ENCODE measurements at regions not wholly inside any gene's neighbourhood (a gene's known extent, or its start where the extent isn't known, plus 50 kb on each side); places are given as distances from the start of the nearest gene placed in this dataset.

DNA sequence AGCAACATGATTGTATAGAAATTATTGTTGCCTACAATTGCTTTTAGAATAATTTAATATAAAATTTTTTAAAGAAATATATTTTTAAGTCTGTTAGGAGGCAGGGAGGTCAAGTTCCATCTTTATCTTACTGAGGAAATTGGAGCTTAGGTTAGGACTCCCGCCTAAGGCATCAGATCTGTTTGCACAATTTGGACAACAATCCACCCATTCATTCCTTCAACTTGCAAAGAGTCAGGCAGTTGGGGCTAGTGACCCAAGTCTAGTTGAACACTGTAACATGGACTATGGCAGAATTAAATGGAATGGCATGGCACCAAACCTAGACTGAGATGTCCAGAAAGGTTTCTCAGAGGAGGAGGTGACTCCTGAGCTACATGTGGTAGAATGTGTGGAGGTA, 149.4 kb upstream of the SETMAR start:
- BruUV-seq (replicated peaks) = no TSS peak
- H3K9me3 ChIP-seq (ENCODE audit: low read length) = no peaks in the 10 kb centered on the region
- no peaks in the 10 kb centered on the region for H3K79me2 ChIP-seq (ENCODE audit: insufficient read depth, low read depth, low read length)
- intact Hi-C loops (cut with micrococcal nuclease; ENCODE audit: unreplicated experiment) = no loop called here
- no peak overlapping the region for H2AFZ ChIP-seq (ENCODE audit: low read length)
- ChIA-PET POLR2A (no interaction called here), CTCF (ENCODE audit: unreplicated experiment) (no interaction called here)
- no peaks in the 10 kb centered on the region for H3K36me3 ChIP-seq (ENCODE audit: insufficient read depth, low read length)
- H3K4me2 ChIP-seq (ENCODE audit: low read length) = no peak overlapping the region
- H3K9me2 ChIP-seq (ENCODE audit: insufficient read depth, low read length) = no peaks in the 10 kb centered on the region
- no peak for TF ChIP-seq EZH2phosphoT487 (IDR thresholded peaks at IDR 0.05; ENCODE audit: borderline replicate concordance, low read depth, low read length)
- TF ChIP-seq, protein P1, sequence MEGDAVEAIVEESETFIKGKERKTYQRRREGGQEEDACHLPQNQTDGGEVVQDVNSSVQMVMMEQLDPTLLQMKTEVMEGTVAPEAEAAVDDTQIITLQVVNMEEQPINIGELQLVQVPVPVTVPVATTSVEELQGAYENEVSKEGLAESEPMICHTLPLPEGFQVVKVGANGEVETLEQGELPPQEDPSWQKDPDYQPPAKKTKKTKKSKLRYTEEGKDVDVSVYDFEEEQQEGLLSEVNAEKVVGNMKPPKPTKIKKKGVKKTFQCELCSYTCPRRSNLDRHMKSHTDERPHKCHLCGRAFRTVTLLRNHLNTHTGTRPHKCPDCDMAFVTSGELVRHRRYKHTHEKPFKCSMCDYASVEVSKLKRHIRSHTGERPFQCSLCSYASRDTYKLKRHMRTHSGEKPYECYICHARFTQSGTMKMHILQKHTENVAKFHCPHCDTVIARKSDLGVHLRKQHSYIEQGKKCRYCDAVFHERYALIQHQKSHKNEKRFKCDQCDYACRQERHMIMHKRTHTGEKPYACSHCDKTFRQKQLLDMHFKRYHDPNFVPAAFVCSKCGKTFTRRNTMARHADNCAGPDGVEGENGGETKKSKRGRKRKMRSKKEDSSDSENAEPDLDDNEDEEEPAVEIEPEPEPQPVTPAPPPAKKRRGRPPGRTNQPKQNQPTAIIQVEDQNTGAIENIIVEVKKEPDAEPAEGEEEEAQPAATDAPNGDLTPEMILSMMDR (conservative IDR thresholded peaks at IDR 0.05; ENCODE audit: low read length) = no peak
- H4K20me1 ChIP-seq (ENCODE audit: insufficient read depth, low read length) = no peaks in the 10 kb centered on the region
- no peaks in the 10 kb centered on the region for H3K4me1 ChIP-seq (ENCODE audit: insufficient read depth, low read length, poor library complexity, severe bottlenecking)
- DNase-seq (ENCODE audit: low spot score) = no peak
- no peak overlapping the region for H3K4me3 ChIP-seq (ENCODE audit: low read depth, low read length, poor library complexity, severe bottlenecking)
- H3K27ac ChIP-seq (ENCODE audit: low read depth, low read length, poor library complexity, severe bottlenecking) = no peak overlapping the region

DNA sequence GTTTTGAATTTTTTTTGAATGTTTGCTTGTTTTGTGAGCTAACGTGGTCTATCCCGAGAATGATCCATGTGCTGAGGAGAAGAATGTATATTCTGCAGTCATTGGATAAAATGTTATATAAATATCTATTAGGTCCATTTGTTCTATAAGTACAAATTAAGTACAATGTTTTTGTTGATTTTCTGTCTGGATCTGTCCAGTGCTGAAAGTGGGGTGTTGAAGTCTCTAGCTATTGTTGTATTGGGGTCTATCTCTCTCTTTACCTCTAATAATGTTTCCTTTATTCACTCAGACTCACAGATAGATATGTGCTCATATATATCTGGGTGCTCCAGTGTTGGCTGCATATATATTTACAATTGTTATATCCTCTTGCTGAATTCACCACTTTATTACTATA, 144.8 kb upstream of the SETMAR start:
- no peak overlapping the region for H3K4me2 ChIP-seq (ENCODE audit: low read length)
- no peak overlapping the region for H3K4me3 ChIP-seq (ENCODE audit: low read depth, low read length, poor library complexity, severe bottlenecking)
- no peaks in the 10 kb centered on the region for H3K4me1 ChIP-seq (ENCODE audit: insufficient read depth, low read length, poor library complexity, severe bottlenecking)
- no peaks in the 10 kb centered on the region for H3K79me2 ChIP-seq (ENCODE audit: insufficient read depth, low read depth, low read length)
- POLR2A ChIA-PET = no interaction called here
- no peaks in the 10 kb centered on the region for H4K20me1 ChIP-seq (ENCODE audit: insufficient read depth, low read length)
- no TSS peak for BruUV-seq (replicated peaks)
- H3K9me2 ChIP-seq (ENCODE audit: insufficient read depth, low read length) = no peaks in the 10 kb centered on the region
- CTCF ChIA-PET (ENCODE audit: unreplicated experiment) = no interaction called here
- no peaks in the 10 kb centered on the region for H3K9me3 ChIP-seq (ENCODE audit: low read length)
- intact Hi-C loops (cut with micrococcal nuclease; ENCODE audit: unreplicated experiment) = no loop called here
- TF ChIP-seq EZH2phosphoT487 (IDR thresholded peaks at IDR 0.05; ENCODE audit: borderline replicate concordance, low read depth, low read length) = no peak
- TF ChIP-seq, protein P1 (conservative IDR thresholded peaks at IDR 0.05; ENCODE audit: low read length) = no peak
- no peak for DNase-seq (ENCODE audit: low spot score)
- no peak overlapping the region for H2AFZ ChIP-seq (ENCODE audit: low read length)
- H3K27ac ChIP-seq (ENCODE audit: low read depth, low read length, poor library complexity, severe bottlenecking) = no peak overlapping the region
- H3K36me3 ChIP-seq (ENCODE audit: insufficient read depth, low read length) = no peaks in the 10 kb centered on the region

DNA sequence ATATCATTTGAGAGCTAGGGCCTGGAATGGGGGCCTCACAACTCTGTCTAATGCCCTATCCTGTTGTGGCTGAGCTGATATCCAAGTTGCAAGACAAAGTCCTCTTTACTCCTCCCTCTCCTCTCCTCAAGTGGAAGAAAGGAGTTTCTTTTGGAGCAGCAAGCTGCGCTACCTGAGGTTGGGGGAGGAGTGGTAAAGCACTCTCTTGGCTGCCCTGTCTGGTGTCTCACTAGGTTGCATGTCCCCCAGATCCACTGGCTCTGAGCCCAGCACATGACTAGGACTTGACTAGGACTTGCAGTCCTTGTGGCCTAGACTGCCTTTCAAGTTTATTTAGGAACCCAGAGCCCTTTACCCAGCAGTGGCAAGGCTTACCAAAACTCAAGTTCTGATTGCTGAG, 141.1 kb upstream of the SETMAR start:
- H3K27ac ChIP-seq (ENCODE audit: low read depth, low read length, poor library complexity, severe bottlenecking) = no peak overlapping the region
- POLR2A ChIA-PET = no interaction called here
- no TSS peak for BruUV-seq (replicated peaks)
- no peaks in the 10 kb centered on the region for H4K20me1 ChIP-seq (ENCODE audit: insufficient read depth, low read length)
- no peaks in the 10 kb centered on the region for H3K9me2 ChIP-seq (ENCODE audit: insufficient read depth, low read length)
- no peaks in the 10 kb centered on the region for H3K36me3 ChIP-seq (ENCODE audit: insufficient read depth, low read length)
- CTCF ChIA-PET (ENCODE audit: unreplicated experiment) = no interaction called here
- H3K4me3 ChIP-seq (ENCODE audit: low read depth, low read length, poor library complexity, severe bottlenecking) = no peak overlapping the region
- H3K4me1 ChIP-seq (ENCODE audit: insufficient read depth, low read length, poor library complexity, severe bottlenecking) = no peaks in the 10 kb centered on the region
- TF ChIP-seq, protein P1 (conservative IDR thresholded peaks at IDR 0.05; ENCODE audit: low read length) = no peak
- no peak for TF ChIP-seq EZH2phosphoT487 (IDR thresholded peaks at IDR 0.05; ENCODE audit: borderline replicate concordance, low read depth, low read length)
- intact Hi-C loops (cut with micrococcal nuclease; ENCODE audit: unreplicated experiment) = no loop called here
- no peak for DNase-seq (ENCODE audit: low spot score)
- H3K4me2 ChIP-seq (ENCODE audit: low read length) = no peak overlapping the region
- no peak overlapping the region for H2AFZ ChIP-seq (ENCODE audit: low read length)
- H3K9me3 ChIP-seq (ENCODE audit: low read length) = no peaks in the 10 kb centered on the region
- no peaks in the 10 kb centered on the region for H3K79me2 ChIP-seq (ENCODE audit: insufficient read depth, low read depth, low read length)
